GM23338 (cell line): ENCODE measurements at regions not wholly inside any gene's neighbourhood (a gene's known extent, or its start where the extent isn't known, plus 50 kb on each side); places are given as distances from the start of the nearest gene placed in this dataset.
"Not testable (repeated sequence)": the region's sequence is repeated elsewhere in the genome, so short reads cannot be mapped to it uniquely, and the experiment has no call there.

Source experiments
- ATAC-seq: fragments of 200-7000 bp; cut with Tn5 transposase; 3 replicates; pipeline ENCODE4 v1.9.1; 2020
- DNase-seq: peaks from one replicate; pipeline ENCODE4 v3.0.0-alpha.2; 2015; ENCODE audit warnings: low spot score
- H2AFZ ChIP-seq: fragments of 200-600 bp; sonication (generic); 2 replicates; pipeline ENCODE4 v1.8.0; 2016; ENCODE audit warnings: antibody characterized with exemption, mild to moderate bottlenecking, moderate library complexity
- H3F3A ChIP-seq: fragments of 200-600 bp; sonication (generic); replicated peaks from 2 replicates; pipeline ENCODE4 v1.8.0; 2017; ENCODE audit warnings: antibody characterized with exemption, mixed run types, low read depth
- H3K27ac ChIP-seq: fragments of 200-600 bp; sonication (generic); 2 replicates; pipeline ENCODE4 v1.6.1; 2016; ENCODE audit warnings: low read depth
- H3K27me3 ChIP-seq: fragments of 200-600 bp; sonication (generic); 2 replicates; pipeline ENCODE4 v1.8.0; 2016; ENCODE audit warnings: mild to moderate bottlenecking, mixed run types, moderate library complexity; ENCODE audit not compliant: insufficient read depth
- H3K36me3 ChIP-seq: fragments of 200-600 bp; sonication (generic); 2 replicates; pipeline ENCODE4 v1.8.0; 2016; ENCODE audit warnings: mild to moderate bottlenecking; ENCODE audit not compliant: insufficient read depth
- H3K4me1 ChIP-seq: fragments of 200-600 bp; sonication (generic); 2 replicates; pipeline ENCODE4 v1.8.0; 2016; ENCODE audit warnings: mild to moderate bottlenecking, moderate library complexity; ENCODE audit not compliant: insufficient read depth
- H3K4me2 ChIP-seq: fragments of 200-600 bp; sonication (generic); 2 replicates; pipeline ENCODE4 v1.7.1; 2017; ENCODE audit warnings: mixed run types
- H3K4me3 ChIP-seq: fragments of 200-600 bp; sonication (generic); 2 replicates; pipeline ENCODE4 v1.6.1; 2016; ENCODE audit warnings: mixed run types
- H3K79me2 ChIP-seq: fragments of 200-600 bp; sonication (generic); replicated peaks from 2 replicates; pipeline ENCODE4 v1.8.0; 2017; ENCODE audit warnings: mild to moderate bottlenecking; ENCODE audit not compliant: insufficient read depth
- H3K9me2 ChIP-seq: fragments of 200-600 bp; sonication (generic); 2 replicates; pipeline ENCODE4 v1.8.0; 2017; ENCODE audit not compliant: insufficient read depth
- H4K20me1 ChIP-seq: fragments of 200-600 bp; sonication (generic); replicated peaks from 2 replicates; pipeline ENCODE4 v1.8.0; 2017; ENCODE audit warnings: mild to moderate bottlenecking; ENCODE audit not compliant: insufficient read depth
- H3K27ac Mint-ChIP-seq: 2 replicates; pipeline ENCODE4 v1.8.0; 2020; ENCODE audit warnings: inconsistent platforms, mild to moderate bottlenecking, moderate library complexity, mixed read lengths
- H3K27me3 Mint-ChIP-seq: 3 replicates; pipeline ENCODE4 v1.8.0; 2022; ENCODE audit warnings: low read depth, mild to moderate bottlenecking, moderate library complexity, mixed read lengths, inconsistent platforms; ENCODE audit not compliant: insufficient read depth, poor library complexity
- H3K36me3 Mint-ChIP-seq: 3 replicates; pipeline ENCODE4 v1.8.0; 2021; ENCODE audit warnings: low read depth, mild to moderate bottlenecking, inconsistent platforms, moderate library complexity, mixed read lengths
- H3K4me1 Mint-ChIP-seq: 3 replicates; pipeline ENCODE4 v1.8.0; 2020; ENCODE audit warnings: mild to moderate bottlenecking, inconsistent platforms, mixed read lengths
- H3K4me3 Mint-ChIP-seq: 3 replicates; pipeline ENCODE4 v1.8.0; 2021; ENCODE audit warnings: moderate library complexity, mild to moderate bottlenecking, inconsistent platforms, mixed read lengths
- H3K9me3 Mint-ChIP-seq: 3 replicates; pipeline ENCODE4 v1.8.0; 2020; ENCODE audit warnings: moderate library complexity, mild to moderate bottlenecking, inconsistent platforms, mixed read lengths
- CREB1 ChIP-seq: fragments of 250-450 bp; sonication (Bioruptor Pico); IDR thresholded peaks from 2 replicates; pipeline ENCODE4 v1.5.0; 2020; ENCODE audit warnings: low read depth, mild to moderate bottlenecking, moderate library complexity
- ETS1 ChIP-seq: IDR thresholded peaks from 2 replicates; pipeline ENCODE4 v1.6.1; 2016; ENCODE audit warnings: antibody characterized with exemption
- EZH2 ChIP-seq: fragments of 200-600 bp; sonication (generic); IDR thresholded peaks from one replicate; pipeline ENCODE4 v1.8.0; 2017; ENCODE audit warnings: antibody characterized with exemption, mild to moderate bottlenecking, low read depth; ENCODE audit not compliant: unreplicated experiment
- NANOG ChIP-seq: IDR thresholded peaks from 2 replicates; pipeline ENCODE4 v1.6.1; 2016; ENCODE audit warnings: antibody characterized with exemption, borderline replicate concordance
- ZNF114 ChIP-seq: fragments of 250-450 bp; sonication (Bioruptor Pico); IDR thresholded peaks from 2 replicates; pipeline ENCODE4 v1.5.0; 2020; ENCODE audit warnings: mild to moderate bottlenecking, moderate library complexity
- ZNF331 ChIP-seq: fragments of 250-450 bp; sonication (Bioruptor Pico); IDR thresholded peaks from 2 replicates; pipeline ENCODE4 v1.5.0; 2020; ENCODE audit warnings: low read depth, mild to moderate bottlenecking, moderate library complexity
- TF ChIP-seq, protein P1 (sequence below): IDR thresholded peaks from one replicate; pipeline ENCODE4 v1.6.1; 2018; ENCODE audit warnings: antibody characterized with exemption; ENCODE audit not compliant: unreplicated experiment

GRCh38 chr2:75828826-75829225, 118.1 kb upstream of the GCFC2 start:
- H3K4me3 Mint-ChIP-seq: no peak overlapping the region
- H3K27ac ChIP-seq: no peak overlapping the region
- TF ChIP-seq, protein P1, sequence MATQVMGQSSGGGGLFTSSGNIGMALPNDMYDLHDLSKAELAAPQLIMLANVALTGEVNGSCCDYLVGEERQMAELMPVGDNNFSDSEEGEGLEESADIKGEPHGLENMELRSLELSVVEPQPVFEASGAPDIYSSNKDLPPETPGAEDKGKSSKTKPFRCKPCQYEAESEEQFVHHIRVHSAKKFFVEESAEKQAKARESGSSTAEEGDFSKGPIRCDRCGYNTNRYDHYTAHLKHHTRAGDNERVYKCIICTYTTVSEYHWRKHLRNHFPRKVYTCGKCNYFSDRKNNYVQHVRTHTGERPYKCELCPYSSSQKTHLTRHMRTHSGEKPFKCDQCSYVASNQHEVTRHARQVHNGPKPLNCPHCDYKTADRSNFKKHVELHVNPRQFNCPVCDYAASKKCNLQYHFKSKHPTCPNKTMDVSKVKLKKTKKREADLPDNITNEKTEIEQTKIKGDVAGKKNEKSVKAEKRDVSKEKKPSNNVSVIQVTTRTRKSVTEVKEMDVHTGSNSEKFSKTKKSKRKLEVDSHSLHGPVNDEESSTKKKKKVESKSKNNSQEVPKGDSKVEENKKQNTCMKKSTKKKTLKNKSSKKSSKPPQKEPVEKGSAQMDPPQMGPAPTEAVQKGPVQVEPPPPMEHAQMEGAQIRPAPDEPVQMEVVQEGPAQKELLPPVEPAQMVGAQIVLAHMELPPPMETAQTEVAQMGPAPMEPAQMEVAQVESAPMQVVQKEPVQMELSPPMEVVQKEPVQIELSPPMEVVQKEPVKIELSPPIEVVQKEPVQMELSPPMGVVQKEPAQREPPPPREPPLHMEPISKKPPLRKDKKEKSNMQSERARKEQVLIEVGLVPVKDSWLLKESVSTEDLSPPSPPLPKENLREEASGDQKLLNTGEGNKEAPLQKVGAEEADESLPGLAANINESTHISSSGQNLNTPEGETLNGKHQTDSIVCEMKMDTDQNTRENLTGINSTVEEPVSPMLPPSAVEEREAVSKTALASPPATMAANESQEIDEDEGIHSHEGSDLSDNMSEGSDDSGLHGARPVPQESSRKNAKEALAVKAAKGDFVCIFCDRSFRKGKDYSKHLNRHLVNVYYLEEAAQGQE: no peak
- TF ChIP-seq CREB1 (CRISPR knock-in tag): no peak
- no peak for TF ChIP-seq NANOG
- no peak for TF ChIP-seq EZH2
- TF ChIP-seq ZNF114: no peak
- no peaks in the 10 kb centered on the region for H3K27me3 ChIP-seq
- H3K4me1 ChIP-seq: no peaks in the 10 kb centered on the region
- H3K36me3 Mint-ChIP-seq: no peaks in the 10 kb centered on the region
- H3K27ac Mint-ChIP-seq: no peak overlapping the region
- H3K4me2 ChIP-seq: no peak overlapping the region
- H3K9me3 Mint-ChIP-seq: no peaks in the 10 kb centered on the region
- ATAC-seq: no peak
- no peak for DNase-seq
- peaks cover 4% of the 10 kb centered on the region; the same call in 1 of the 2 replicates for H3K9me2 ChIP-seq
- no peak overlapping the region for H3K4me3 ChIP-seq
- no peaks in the 10 kb centered on the region for H3K79me2 ChIP-seq
- H3K27me3 Mint-ChIP-seq: peaks cover 1% of the 10 kb centered on the region
- H2AFZ ChIP-seq: no peak overlapping the region
- no peaks in the 10 kb centered on the region for H3K4me1 Mint-ChIP-seq
- H4K20me1 ChIP-seq: no peaks in the 10 kb centered on the region
- H3F3A ChIP-seq: no peaks in the 10 kb centered on the region
- no peaks in the 10 kb centered on the region for H3K36me3 ChIP-seq

GRCh38 chr2:75823515-75823914, 112.8 kb upstream of the GCFC2 start:
- not testable (repeated sequence) for H4K20me1 ChIP-seq, H3K79me2 ChIP-seq, H3K27ac ChIP-seq, H3K27me3 ChIP-seq, H2AFZ ChIP-seq, H3K27me3 Mint-ChIP-seq, H3K4me1 ChIP-seq, H3K4me1 Mint-ChIP-seq, H3K4me3 Mint-ChIP-seq, H3K4me3 ChIP-seq, H3K4me2 ChIP-seq, H3K9me3 Mint-ChIP-seq, H3K36me3 ChIP-seq, ATAC-seq, H3K27ac Mint-ChIP-seq, H3F3A ChIP-seq, DNase-seq, H3K36me3 Mint-ChIP-seq
- peaks cover 13% of the 10 kb centered on the region for H3K9me2 ChIP-seq

- DNase-seq: no peak
- Mint-ChIP-seq H3K9me3 (no peaks in the 10 kb centered on the region), H3K27me3 (peaks cover 7% of the 10 kb centered on the region), H3K4me1 (0 out of 3 replicates have a peak, but pooled peaks cover 3% of the 10 kb centered on the region), H3K27ac (no peak overlapping the region), H3K36me3 (no peaks in the 10 kb centered on the region), H3K4me3 (no peak overlapping the region)
- Histone ChIP-seq H3F3A (no peaks in the 10 kb centered on the region), H3K4me2 (no peak overlapping the region), H2AFZ (no peak overlapping the region), H3K27me3 (no peaks in the 10 kb centered on the region), H4K20me1 (no peaks in the 10 kb centered on the region), H3K79me2 (no peaks in the 10 kb centered on the region), H3K4me1 (no peaks in the 10 kb centered on the region), H3K4me3 (no peak overlapping the region), H3K36me3 (no peaks in the 10 kb centered on the region), H3K9me2 (peaks cover 18% of the 10 kb centered on the region), H3K27ac (no peak overlapping the region)
- ATAC-seq: no peak
- TF ChIP-seq CREB1 (CRISPR knock-in tag): no peak
- no peak for TF ChIP-seq ZNF331 (CRISPR knock-in tag)
- TF ChIP-seq, protein P1: no peak
- no peak for TF ChIP-seq ETS1
Observed at GRCh38 chr2:75822336-75822735, 111.6 kb upstream of the GCFC2 start.
